GM19025 (cell line): ENCODE measurements at regions not wholly inside any gene's neighbourhood (a gene's known extent, or its start where the extent isn't known, plus 50 kb on each side); places are given as distances from the start of the nearest gene placed in this dataset.

ENCODE experiments used
- ATAC-seq: cut with Tn5 transposase; IDR thresholded peaks from one replicate; pipeline ENCODE4 v1.9.1; 2021; ENCODE audit warnings: mild to moderate bottlenecking, low read depth, moderate library complexity; ENCODE audit not compliant: unreplicated experiment

GRCh38 chr11:107222431-107222830, 204.2 kb upstream of the GUCY1A2 start:
- ATAC-seq = no peak

- ATAC-seq = no peak
These were observed 203.5 kb upstream of the GUCY1A2 start for GRCh38 chr11:107221748-107222285.

- ATAC-seq = no peak
These were observed 200.1 kb upstream of the GUCY1A2 start for GRCh38 chr11:107218123-107219013.

- no peak for ATAC-seq
These were observed 199.2 kb upstream of the GUCY1A2 start for GRCh38 chr11:107217444-107217843.

- ATAC-seq = no peak
These were observed 196.7 kb upstream of the GUCY1A2 start for GRCh38 chr11:107215010-107215409.

- ATAC-seq = no peak
These were observed 185.4 kb upstream of the GUCY1A2 start for GRCh38 chr11:107203656-107204055.

GRCh38 chr11:107202241-107202640, 184.0 kb upstream of the GUCY1A2 start:
- ATAC-seq = no peak

- no peak for ATAC-seq
These were observed 180.3 kb upstream of the GUCY1A2 start for GRCh38 chr11:107198490-107199007.

GRCh38 chr11:107197932-107198331, 179.7 kb upstream of the GUCY1A2 start:
- no peak for ATAC-seq

GRCh38 chr11:107196732-107197131, 178.5 kb upstream of the GUCY1A2 start:
- ATAC-seq = no peak

- ATAC-seq = no peak
These were observed 166.7 kb upstream of the GUCY1A2 start for GRCh38 chr11:107184986-107185385.

GRCh38 chr11:107183953-107184352, 165.7 kb upstream of the GUCY1A2 start:
- ATAC-seq = no peak

GRCh38 chr11:107182978-107183377, 164.7 kb upstream of the GUCY1A2 start:
- ATAC-seq = no peak

- ATAC-seq = no peak
These were observed 162.0 kb upstream of the GUCY1A2 start for GRCh38 chr11:107180236-107180635.

- no peak for ATAC-seq
These were observed 161.6 kb upstream of the GUCY1A2 start for GRCh38 chr11:107179829-107180228.

- ATAC-seq = no peak
These were observed 158.8 kb upstream of the GUCY1A2 start for GRCh38 chr11:107177106-107177477.

- ATAC-seq = no peak
These were observed 158.2 kb upstream of the GUCY1A2 start for GRCh38 chr11:107176148-107177105.

GRCh38 chr11:107174856-107175255, 156.6 kb upstream of the GUCY1A2 start:
- no peak for ATAC-seq

GRCh38 chr11:107172996-107173395, 154.7 kb upstream of the GUCY1A2 start:
- no peak for ATAC-seq

GRCh38 chr11:107157809-107158187, 139.5 kb upstream of the GUCY1A2 start:
- no peak for ATAC-seq
